SK-N-SH treated with all-trans-retinoic acid at 6 μM for 48 hours (cell line): ENCODE measurements at regions not wholly inside any gene's neighbourhood (a gene's known extent, or its start where the extent isn't known, plus 50 kb on each side); places are given as distances from the start of the nearest gene placed in this dataset.

Experiments
- ATAC-seq: fragments of 200-7000 bp; cut with Tn5 transposase; 3 replicates; pipeline ENCODE4 v1.9.1; 2020; ENCODE audit warnings: mild to moderate bottlenecking, moderate library complexity
- ARNTL ChIP-seq: fragments of 450-650 bp; formaldehyde crosslinking; IDR thresholded peaks from 2 replicates; pipeline ENCODE4 v1.5.0; 2020; ENCODE audit warnings: low read depth, mild to moderate bottlenecking, moderate library complexity, borderline replicate concordance
- CREB5 ChIP-seq: fragments of 250-450 bp; sonication (Bioruptor Pico); IDR thresholded peaks from 2 replicates; pipeline ENCODE4 v1.5.1; 2020; ENCODE audit warnings: low read depth, mild to moderate bottlenecking, moderate library complexity
- CSDC2 ChIP-seq: fragments of 250-450 bp; sonication (Bioruptor Pico); IDR thresholded peaks from 2 replicates; pipeline ENCODE4 v1.5.0; 2020; ENCODE audit warnings: mild to moderate bottlenecking, moderate library complexity
- CSRNP3 ChIP-seq: fragments of 250-450 bp; sonication (Bioruptor Pico); IDR thresholded peaks from 2 replicates; pipeline ENCODE4 v1.5.1; 2021; ENCODE audit warnings: mild to moderate bottlenecking, moderate library complexity
- ESRRG ChIP-seq: fragments of 250-450 bp; sonication (Bioruptor Pico); IDR thresholded peaks from 2 replicates; pipeline ENCODE4 v1.6.1; 2021; ENCODE audit warnings: mild to moderate bottlenecking
- GLIS3 ChIP-seq: fragments of 250-450 bp; sonication (Bioruptor Pico); IDR thresholded peaks from 2 replicates; pipeline ENCODE4 v1.5.0; 2020; ENCODE audit warnings: mild to moderate bottlenecking, moderate library complexity
- ISL1 ChIP-seq: fragments of 250-450 bp; sonication (Bioruptor Pico); IDR thresholded peaks from 2 replicates; pipeline ENCODE4 v2.1.2; 2022; ENCODE audit warnings: mild to moderate bottlenecking, moderate library complexity
- OSR1 ChIP-seq: fragments of 250-450 bp; sonication (Bioruptor Pico); IDR thresholded peaks from 2 replicates; pipeline ENCODE4 v1.8.0; 2022; ENCODE audit warnings: moderate library complexity, mild to moderate bottlenecking, inconsistent platforms
- PATZ1 ChIP-seq: fragments of 250-450 bp; sonication (Bioruptor Pico); IDR thresholded peaks from 2 replicates; pipeline ENCODE4 v1.8.0; 2020; ENCODE audit warnings: mild to moderate bottlenecking, moderate library complexity, borderline replicate concordance
- POU6F1 ChIP-seq: fragments of 250-450 bp; sonication (Bioruptor Pico); IDR thresholded peaks from 2 replicates; pipeline ENCODE4 v1.8.0; 2021; ENCODE audit warnings: low read depth, mild to moderate bottlenecking, moderate library complexity, borderline replicate concordance
- PPARA ChIP-seq: fragments of 250-450 bp; sonication (Bioruptor Pico); IDR thresholded peaks from 2 replicates; pipeline ENCODE4 v1.5.0; 2020; ENCODE audit warnings: mild to moderate bottlenecking, borderline replicate concordance
- RARB ChIP-seq: fragments of 250-450 bp; sonication (Bioruptor Pico); IDR thresholded peaks from 2 replicates; pipeline ENCODE4 v1.8.0; 2021; ENCODE audit warnings: mild to moderate bottlenecking, moderate library complexity
- SNAI2 ChIP-seq: fragments of 250-450 bp; sonication (Bioruptor Pico); IDR thresholded peaks from 2 replicates; pipeline ENCODE4 v1.5.0; 2020; ENCODE audit warnings: mild to moderate bottlenecking, moderate library complexity
- TOX ChIP-seq: fragments of 250-450 bp; sonication (Bioruptor Pico); IDR thresholded peaks from 2 replicates; pipeline ENCODE4 v1.8.0; 2021; ENCODE audit warnings: mild to moderate bottlenecking, moderate library complexity, borderline replicate concordance
- TSHZ2 ChIP-seq: fragments of 250-450 bp; sonication (Bioruptor Pico); IDR thresholded peaks from 2 replicates; pipeline ENCODE4 v1.5.0; 2020; ENCODE audit warnings: mild to moderate bottlenecking, moderate library complexity
- ZFP3 ChIP-seq: fragments of 250-450 bp; sonication (Bioruptor Pico); IDR thresholded peaks from 2 replicates; pipeline ENCODE4 v1.5.0; 2020; ENCODE audit warnings: mild to moderate bottlenecking, moderate library complexity
- ZFP30 ChIP-seq: fragments of 450-650 bp; formaldehyde crosslinking; IDR thresholded peaks from 2 replicates; pipeline ENCODE4 v1.5.0; 2022; ENCODE audit warnings: mild to moderate bottlenecking, moderate library complexity
- ZNF565 ChIP-seq: fragments of 450-650 bp; formaldehyde crosslinking; conservative IDR thresholded peaks from 2 replicates; pipeline ENCODE4 v1.5.0; 2020; ENCODE audit warnings: low read depth, mild to moderate bottlenecking, moderate library complexity
- ZNF70 ChIP-seq: fragments of 450-650 bp; formaldehyde crosslinking; IDR thresholded peaks from 2 replicates; pipeline ENCODE4 v1.5.0; 2020; ENCODE audit warnings: mild to moderate bottlenecking, moderate library complexity
- ZNF8 ChIP-seq: fragments of 450-650 bp; formaldehyde crosslinking; IDR thresholded peaks from 2 replicates; pipeline ENCODE4 v1.5.0; 2020; ENCODE audit warnings: mild to moderate bottlenecking, moderate library complexity

- no peak for ATAC-seq
- no peak for TF ChIP-seq CSRNP3
- no peak for TF ChIP-seq ZNF70
- TF ChIP-seq ZNF565 (CRISPR knock-in tag) = no peak
- no peak for TF ChIP-seq ESRRG (CRISPR knock-in tag)
- TF ChIP-seq PPARA = no peak
- no peak for TF ChIP-seq POU6F1 (CRISPR knock-in tag)
- no peak for TF ChIP-seq CSDC2 (CRISPR knock-in tag)
- no peak for TF ChIP-seq OSR1
- no peak for TF ChIP-seq ISL1
- no peak for TF ChIP-seq RARB
- no peak for TF ChIP-seq ZFP30 (CRISPR knock-in tag)
- TF ChIP-seq SNAI2 (CRISPR knock-in tag) = no peak
- TF ChIP-seq TOX = no peak
- TF ChIP-seq TSHZ2 (CRISPR knock-in tag) = no peak
- TF ChIP-seq ARNTL (CRISPR knock-in tag) = no peak
- no peak for TF ChIP-seq PATZ1 (CRISPR knock-in tag)
- TF ChIP-seq GLIS3 = no peak
These were observed 515.7 kb upstream of the RORB start for GRCh38 chr9:73981405-73981804.

- no peak for TF ChIP-seq TOX
- no peak for TF ChIP-seq ZFP3 (CRISPR knock-in tag)
- TF ChIP-seq POU6F1 (CRISPR knock-in tag) = no peak
- TF ChIP-seq ZNF8 (CRISPR knock-in tag) = no peak
- TF ChIP-seq ARNTL (CRISPR knock-in tag) = no peak
- TF ChIP-seq GLIS3 = no peak
- no peak for TF ChIP-seq CSRNP3
- TF ChIP-seq ISL1 = no peak
- no peak for TF ChIP-seq RARB
- TF ChIP-seq ESRRG (CRISPR knock-in tag) = no peak
- no peak for TF ChIP-seq ZNF70
- no peak for ATAC-seq
These were observed 501.3 kb upstream of the RORB start for GRCh38 chr9:73995836-73996235.

- no peak for ATAC-seq
- TF ChIP-seq GLIS3 (no peak), CREB5 (CRISPR knock-in tag) (no peak), ZFP3 (CRISPR knock-in tag) (no peak), SNAI2 (CRISPR knock-in tag) (no peak), ISL1 (no peak), TSHZ2 (CRISPR knock-in tag) (no peak), ESRRG (CRISPR knock-in tag) (no peak), ZNF70 (no peak), TOX (no peak), PPARA (no peak), RARB (no peak)
These were observed 500.3 kb upstream of the RORB start for GRCh38 chr9:73996844-73997243.
